Body of pancreas (tissue), 4 donors: ENCODE measurements at regions not wholly inside any gene's neighbourhood (a gene's known extent, or its start where the extent isn't known, plus 50 kb on each side); places are given as distances from the start of the nearest gene placed in this dataset. TPM values are rescaled to one million over a fixed set of nuclear protein-coding genes. Genes with fewer than 3 reads are reported as not detected.

Source experiments
- ATAC-seq: fragments of 150-250 bp; one replicate; pipeline ENCODE4 v1.9.1; 2016
- DNase-seq, 4 donors: peaks; one replicate each; pipeline ENCODE4 v3.0.0-alpha.2; 2019
- H3K27ac ChIP-seq, 4 donors: fragments of 200-600 bp; sonication (generic); 1 replicate in 3 of 4; 2 replicates in 1 of 4; pipeline versions ENCODE4 v1.5.1 to v1.6.1; 2016 to 2019; ENCODE audit warnings: mild to moderate bottlenecking in 1 of 4, mixed read lengths in 1 of 4, moderate library complexity in 1 of 4
- H3K27me3 ChIP-seq, 2 donors: fragments of 200-600 bp; sonication (generic); one replicate each; pipeline ENCODE4 v1.6.0; 2016; ENCODE audit warnings: mild to moderate bottlenecking in 1 of 2
- H3K36me3 ChIP-seq, 2 donors: fragments of 200-600 bp; sonication (generic); replicated peaks in 1 of 2; 2 replicates each; pipeline ENCODE4 v1.5.1; 2016; ENCODE audit warnings: low read depth in 2 of 2; ENCODE audit not compliant: insufficient read depth in 1 of 2
- H3K4me1 ChIP-seq: fragments of 200-600 bp; sonication (generic); one replicate; pipeline ENCODE4 v1.6.0; 2016
- H3K4me3 ChIP-seq, 2 donors: fragments of 200-600 bp; sonication (generic); 1 replicate in 1 of 2; 2 replicates in 1 of 2; pipeline ENCODE4 v1.5.1; 2016 to 2019
- H3K9me3 ChIP-seq, 3 donors: fragments of 200-600 bp; sonication (generic); 1 replicate in 2 of 3; 2 replicates in 1 of 3; pipeline ENCODE4 v1.5.1; 2016
- CTCF ChIP-seq, 7 experiments: fragments of 450-650 bp in 4 of 7; fragments of 200-600 bp in 3 of 7; sonication (generic) in 3 of 7; IDR thresholded peaks; one replicate each; pipeline ENCODE4 v1.5.1; 2016 to 2019; ENCODE audit warnings: antibody characterized with exemption in 7 of 7
- POLR2A ChIP-seq, 3 donors: fragments of 450-650 bp; IDR thresholded peaks; one replicate each; pipeline ENCODE4 v1.6.1; 2016; ENCODE audit warnings: antibody characterized with exemption in 3 of 3, mild to moderate bottlenecking in 2 of 3
- WGBS, 2 donors: methylation state at CpG; one replicate each; pipeline ENCODE4 v1.1.5; 2017; 5-methylcytosine and 5-hydroxymethylcytosine counted together
- intact Hi-C: fragments of 100-400 bp; cut with DNase I; formaldehyde crosslinking; loops from one replicate; pipeline ENCODE4 v1.15.1; 2023
- small RNA-seq: library from RNA; depleted of rRNA; stranded (forward); fragments of <200 nt; gene quantifications from one replicate; pipeline ENCODE3, GENCODE V24; 2016

GRCh38 chr4:112994732-112995464 is 54.6 kb upstream of the ANK2 start:
- intact Hi-C loops = no loop called here
- Histone ChIP-seq H3K27me3 (no peaks in the 10 kb centered on the region), H3K36me3 (no peaks in the 10 kb centered on the region), H3K9me3 (no peaks in the 10 kb centered on the region), H3K27ac (no peak overlapping the region), H3K4me3 (no peak overlapping the region), H3K4me1 (no peaks in the 10 kb centered on the region)
- 72 to 90% methylated on average over 3 of the region's 3 CpGs for WGBS, 2 donors
- TF ChIP-seq POLR2A (IDR thresholded peaks at IDR 0.05) = no peak
- TF ChIP-seq CTCF (IDR thresholded peaks at IDR 0.05) = no peak
- no peak for ATAC-seq
- DNase-seq = no peak

Small RNAs in the stretch of these regions (small RNA-seq; reads per million reads assigned to genes)
- gene AC017007.1 (not detected), gene RF00019 (not detected)
